GM19468 (cell line): ENCODE measurements at regions not wholly inside any gene's neighbourhood (a gene's known extent, or its start where the extent isn't known, plus 50 kb on each side); places are given as distances from the start of the nearest gene placed in this dataset.

ENCODE experiments used
- ATAC-seq: cut with Tn5 transposase; IDR thresholded peaks from one replicate; pipeline ENCODE4 v1.9.1; 2021; ENCODE audit warnings: mild to moderate bottlenecking, moderate library complexity, moderate number of reproducible peaks; ENCODE audit not compliant: unreplicated experiment; ENCODE audit errors: extremely low read depth

DNA sequence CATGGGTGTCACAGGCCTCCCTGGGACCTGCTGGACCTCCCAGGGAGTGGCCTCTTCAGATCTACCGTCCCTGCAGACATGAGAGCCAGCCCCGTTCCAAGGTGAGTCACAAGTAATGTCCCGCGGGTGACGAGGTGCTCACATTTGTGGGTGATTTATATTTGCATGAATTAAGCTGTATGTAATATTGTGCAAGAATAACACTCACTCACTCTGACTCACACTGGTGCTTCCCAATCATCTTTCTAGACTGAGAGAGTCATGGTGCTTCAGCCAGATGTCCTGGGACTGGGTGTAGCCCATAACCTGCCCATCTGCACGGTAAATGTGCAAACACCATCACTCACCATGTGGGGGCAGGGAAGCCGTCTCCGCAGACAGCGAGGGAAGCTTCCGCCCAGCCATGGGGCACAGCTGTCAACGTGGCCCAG is 347.5 kb upstream of the SALL3 start:
- no peak for ATAC-seq

DNA sequence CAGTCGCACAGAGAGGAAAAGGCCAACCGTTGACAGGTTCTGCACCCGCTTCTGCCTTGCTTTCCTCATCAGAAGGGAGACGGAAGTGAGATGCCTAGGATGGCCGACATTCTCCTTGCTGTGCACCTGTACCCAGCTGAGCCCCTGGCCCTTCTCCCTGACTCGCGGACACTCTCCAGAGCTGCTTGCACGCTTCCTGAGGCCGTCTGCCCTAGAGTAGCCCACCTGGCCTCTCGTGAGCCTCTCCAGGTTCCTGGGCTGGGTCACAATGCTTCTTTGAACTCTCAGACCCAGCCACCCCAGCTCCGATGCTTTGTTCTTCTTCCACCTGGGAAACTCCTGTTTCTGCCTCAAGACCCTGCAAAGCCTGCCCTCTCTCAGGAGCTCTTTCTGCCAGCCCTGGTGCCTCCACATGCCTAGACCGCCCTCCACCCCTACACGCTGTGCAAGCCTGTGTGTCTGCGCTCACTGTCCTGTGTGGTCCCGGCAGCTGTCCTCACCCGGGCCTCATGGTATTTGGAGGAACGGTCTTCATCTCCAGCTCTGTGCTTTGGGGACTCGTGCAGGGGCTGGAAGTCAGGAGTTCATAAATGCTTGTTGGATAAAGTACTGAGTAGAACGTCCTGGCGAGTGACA is 345.4 kb upstream of the SALL3 start:
- no peak for ATAC-seq

DNA sequence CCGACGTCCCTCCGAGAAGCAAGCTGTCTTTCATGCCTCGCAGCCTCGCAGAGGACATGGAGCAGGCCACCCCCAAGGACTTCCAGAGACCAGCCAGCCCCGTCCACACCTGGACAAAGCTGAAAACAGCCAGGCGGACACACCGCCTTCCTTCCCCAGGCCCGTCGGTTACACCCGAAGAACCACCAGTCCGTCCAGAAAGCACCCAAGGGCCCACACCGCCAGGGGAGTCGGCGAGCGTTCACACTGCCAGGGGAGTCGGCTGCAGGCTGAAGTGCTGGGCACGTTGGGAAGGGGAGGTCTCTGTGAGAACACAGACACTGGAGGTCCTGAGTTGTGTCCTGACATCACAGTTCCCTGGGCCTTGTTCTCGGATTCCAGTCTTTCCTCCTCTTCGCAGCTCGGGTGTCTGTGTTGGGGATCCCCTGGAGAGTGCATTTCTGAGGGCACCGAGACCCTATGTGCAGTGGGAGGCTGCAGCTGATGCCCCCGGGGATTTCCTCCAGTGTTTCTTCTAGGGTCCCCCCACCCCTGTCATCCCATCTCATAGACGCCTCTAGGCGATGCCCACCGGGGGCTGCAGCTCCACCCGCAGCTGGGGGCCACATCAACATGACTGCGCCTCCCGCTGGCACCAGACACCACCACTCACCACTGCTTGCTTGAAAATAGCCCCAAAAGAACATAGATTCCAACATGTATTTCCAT is 344.4 kb upstream of the SALL3 start:
- ATAC-seq, result no peak

DNA sequence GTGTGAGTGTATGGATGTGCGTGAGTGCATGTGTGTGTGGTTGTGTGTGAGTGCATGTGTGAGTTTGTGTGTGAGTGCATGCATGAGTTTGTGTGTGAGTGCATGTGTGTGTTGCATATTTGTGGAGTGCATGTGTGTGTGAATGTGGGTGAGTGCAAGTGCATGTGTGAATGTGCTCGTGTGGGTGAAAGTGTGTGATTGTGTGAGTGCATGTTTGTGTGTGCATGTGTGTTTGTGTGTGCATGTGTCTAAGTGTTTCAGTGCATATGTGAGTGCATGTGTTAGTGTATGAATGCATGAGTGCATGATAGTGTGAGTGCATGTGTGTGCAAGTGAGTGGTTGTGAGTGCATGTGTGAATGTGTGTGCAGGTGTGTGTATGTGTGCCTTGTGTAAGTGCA is 343.4 kb upstream of the SALL3 start:
- no peak for ATAC-seq

DNA sequence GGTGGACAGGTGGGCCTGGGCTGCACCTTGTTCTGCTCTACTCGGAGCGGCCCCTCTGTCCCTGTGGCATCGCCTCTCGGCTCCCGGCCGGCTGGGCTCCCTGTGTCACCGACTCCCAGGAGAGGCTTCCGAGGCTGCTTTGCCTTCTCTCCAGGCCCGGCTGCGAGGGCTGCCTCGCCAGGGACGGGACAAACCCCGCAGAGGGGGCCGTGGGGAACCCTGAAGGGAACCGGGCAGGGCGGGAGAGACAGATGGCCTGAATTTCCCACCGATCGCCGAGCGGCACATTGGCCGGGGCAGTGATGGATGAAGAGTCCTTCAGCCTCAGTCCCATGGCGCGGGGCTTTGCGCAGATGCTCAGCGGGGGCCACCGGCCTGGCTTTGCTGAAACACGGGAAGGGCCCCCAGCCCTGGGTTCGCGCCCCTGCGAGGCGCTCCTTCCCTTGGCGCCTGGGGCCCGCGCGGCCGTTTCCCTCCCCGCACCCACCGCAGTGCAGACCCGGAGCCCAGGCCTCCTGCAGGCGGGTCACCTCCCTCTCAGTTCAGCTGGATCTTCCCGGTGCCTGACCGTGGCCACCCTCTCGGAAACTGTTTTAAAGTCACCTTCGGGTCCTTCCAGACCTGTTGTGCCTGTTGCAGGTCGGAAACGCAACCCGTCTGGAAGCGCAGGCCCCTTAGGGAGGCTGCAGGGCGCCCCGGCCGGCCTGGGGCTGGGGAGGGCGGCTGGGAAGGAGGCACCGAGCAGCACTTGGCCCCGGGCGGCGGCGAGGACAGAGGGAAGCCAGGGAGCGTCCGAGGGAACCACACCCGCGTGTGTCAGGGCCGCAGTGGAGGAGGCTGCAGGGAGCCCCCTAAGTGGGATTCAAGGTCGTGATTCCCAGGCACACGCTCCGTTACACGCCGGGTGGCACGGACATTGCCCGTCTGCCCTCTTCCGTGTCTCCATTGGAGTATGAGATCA is 341.9 kb upstream of the SALL3 start:
- no peak for ATAC-seq

DNA sequence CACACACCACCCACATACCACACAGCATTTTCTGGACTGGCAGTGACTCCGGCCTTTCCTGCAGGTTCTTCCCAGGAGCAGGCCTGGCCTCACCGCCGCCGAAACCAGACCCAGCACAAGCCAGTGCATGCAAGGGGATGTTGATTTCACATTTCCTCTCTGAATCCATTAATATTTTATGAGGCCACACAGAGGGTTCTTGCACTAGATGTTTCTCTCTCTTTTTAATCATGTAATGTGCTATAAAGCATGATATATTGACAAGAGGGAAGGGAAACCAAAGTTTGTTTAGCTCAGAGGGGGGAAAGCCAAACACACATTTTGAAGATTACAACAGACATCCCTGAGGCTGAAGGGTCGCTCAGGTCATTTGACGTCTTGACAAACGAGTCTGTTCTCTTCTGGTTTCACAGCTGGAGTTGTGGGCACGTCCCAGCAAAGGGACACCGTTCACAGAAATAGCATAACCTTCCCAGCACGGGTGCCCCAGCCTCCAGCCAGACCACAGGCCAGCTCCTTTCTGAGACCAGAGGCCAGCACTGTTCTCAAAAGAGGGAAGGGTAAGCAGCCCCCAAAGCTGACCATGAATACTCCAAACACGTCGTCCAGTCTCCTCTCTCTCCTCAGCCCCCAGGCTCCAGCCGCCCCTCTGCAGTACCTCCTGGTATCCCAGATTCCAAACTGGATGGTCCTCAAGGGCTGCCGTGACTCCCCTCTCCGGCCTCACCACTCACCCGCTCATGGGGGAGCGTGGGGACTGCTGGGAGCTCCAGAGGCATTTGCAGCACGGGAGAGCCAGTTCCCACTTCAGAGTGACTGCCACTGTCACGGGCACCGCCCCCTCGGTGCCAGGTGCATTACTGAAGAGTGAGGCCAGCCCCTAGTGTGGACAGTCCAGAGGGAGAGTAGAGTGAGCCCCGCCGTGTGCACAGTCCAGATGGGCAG is 340.3 kb upstream of the SALL3 start:
- no peak for ATAC-seq

DNA sequence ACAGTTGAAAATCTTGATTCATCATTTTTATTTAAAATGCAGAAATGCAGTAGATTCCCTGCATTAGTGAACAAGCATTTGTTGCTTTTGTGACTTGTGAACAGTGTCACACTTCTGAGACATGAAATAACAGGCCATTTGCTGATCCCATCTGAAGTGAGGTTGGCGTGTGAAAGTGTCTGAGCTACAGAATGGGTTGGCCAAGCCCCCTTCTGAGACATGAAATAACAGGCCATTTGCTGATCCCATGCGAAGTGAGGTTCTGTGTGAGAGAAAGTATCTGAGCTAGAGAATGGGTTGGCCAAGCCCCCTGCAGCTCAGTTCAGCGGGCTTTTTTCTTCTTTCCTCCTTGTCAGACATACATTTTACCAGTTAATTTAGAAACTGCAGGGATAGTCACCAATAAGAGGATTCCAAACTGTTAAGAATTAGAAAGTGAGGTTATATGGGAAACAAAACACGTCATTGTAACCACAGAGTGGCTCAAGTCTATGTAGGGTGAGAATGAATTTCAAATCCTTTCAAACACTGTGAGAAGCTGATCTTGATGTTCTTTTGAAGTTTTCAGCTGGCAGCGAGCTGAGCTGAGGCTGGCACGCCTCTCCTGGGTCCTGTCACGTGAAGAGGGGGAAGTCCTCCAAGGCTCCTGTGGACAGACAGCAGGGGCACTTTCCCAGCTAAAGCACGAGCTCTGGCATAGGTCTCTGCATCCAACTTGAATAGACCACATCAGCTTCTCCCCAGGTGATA is 339.2 kb upstream of the SALL3 start:
- no peak for ATAC-seq

DNA sequence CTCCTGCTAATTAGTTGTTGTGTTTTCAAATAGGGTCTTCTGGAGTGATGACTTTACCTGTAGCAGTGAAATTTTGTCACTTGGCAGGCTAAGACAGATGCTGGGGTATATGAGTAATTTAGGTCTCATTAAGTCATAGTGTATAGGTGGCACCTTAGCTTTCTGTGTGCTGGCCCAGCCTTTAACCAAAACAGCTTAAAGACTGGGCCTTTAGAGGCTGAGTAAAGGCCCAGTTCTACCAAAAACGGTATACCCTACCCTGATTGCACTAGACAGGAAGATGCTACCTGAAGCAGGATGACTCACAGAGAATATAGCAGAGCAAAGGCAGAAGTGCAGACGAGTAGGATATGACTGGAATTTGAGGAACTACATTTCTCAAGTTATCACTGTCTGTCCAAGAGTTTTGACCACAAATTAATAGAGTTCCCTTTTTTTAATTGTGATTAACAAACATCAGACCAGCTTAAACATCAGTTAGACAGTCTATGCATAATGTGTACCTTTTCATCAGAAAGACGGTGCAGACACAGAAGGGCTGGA is 337.9 kb upstream of the SALL3 start:
- no peak for ATAC-seq

DNA sequence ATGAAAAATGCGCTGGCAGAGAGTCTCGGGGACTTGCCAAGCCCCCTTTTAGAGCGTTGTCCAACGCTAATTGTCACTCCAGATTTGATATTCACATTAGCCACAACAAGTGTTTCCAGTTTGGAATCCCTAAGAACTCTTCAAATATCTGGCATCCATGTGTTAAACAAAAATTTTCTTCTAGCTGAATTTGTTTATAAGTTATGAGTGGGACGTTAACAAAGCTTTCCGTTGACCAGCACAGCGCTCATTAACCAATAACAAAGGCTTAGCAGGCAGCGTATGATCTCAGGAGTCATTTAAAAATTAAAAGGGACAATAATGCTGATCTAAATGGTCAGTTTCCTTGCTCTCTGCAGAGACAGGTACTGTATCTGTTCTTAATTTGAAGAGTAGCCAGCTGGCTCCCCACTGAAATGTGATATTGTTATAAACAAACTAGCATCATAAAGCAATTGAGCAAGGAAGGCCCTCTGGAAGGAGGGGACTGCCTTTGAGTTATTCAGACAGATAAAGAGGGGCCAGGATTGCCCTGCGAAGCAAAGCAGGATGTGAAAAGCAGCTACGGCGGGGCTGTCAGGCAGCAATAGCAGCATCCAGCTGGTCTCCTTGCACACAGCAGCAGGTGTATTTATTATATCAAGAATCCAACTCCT is 337.2 kb upstream of the SALL3 start:
- ATAC-seq, result no peak

DNA sequence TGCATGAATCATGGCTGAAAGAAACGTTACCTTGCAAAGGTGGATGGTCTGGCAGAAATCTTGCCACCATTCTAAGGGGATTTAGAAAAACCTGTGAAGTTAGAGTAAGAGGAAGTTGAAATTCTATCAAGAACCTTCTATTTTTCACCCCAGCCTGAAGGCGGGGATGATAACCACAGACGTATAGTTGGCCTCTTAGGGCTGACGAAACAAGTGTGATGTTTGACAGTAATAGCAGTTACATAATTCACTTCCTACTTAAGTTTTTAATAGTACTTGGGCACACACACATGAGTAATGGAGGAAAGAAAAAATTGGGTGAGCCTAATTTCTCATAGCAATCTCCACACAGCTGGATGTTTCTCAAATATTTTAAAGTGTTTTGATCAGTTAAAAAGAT is 336.6 kb upstream of the SALL3 start:
- ATAC-seq, result no peak

DNA sequence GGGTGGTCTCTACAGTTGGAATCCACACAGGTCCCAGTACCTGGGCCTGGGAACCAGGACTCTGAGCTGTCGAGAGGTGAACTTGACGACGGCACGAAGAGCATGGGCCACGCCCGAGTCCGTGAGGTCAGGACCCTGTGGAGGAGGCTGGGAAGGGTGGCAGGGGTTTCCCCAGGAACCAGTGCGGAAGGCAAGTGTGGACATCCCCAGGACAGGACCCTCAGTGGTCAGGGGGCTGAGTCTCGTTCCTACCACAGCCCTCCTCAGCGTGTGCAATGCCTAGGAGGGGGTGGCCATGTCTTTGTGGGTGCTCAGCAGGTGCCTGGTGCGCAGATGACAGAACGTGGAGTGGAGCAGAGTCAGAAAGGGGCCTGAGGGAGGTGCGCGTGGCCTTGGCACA is 335.6 kb upstream of the SALL3 start:
- ATAC-seq, result no peak

DNA sequence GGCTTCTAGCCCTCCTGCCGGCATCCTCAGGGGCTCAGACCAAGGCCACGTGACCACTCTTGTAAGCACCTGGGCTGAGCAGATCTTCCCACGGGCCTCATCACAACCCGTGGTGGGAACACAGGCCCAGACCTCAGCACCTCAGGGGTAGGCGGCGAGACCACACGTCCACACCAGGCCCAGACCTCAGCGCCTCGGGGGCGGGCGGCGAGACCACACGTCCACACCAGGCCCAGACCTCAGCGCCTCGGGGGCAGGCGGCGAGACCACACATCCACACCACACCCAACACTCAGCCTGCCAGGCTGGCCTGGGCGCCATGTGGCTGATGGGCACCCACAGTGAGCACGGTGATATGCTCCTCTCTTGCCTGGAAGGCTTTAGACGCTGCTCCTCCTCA is 334.4 kb upstream of the SALL3 start:
- ATAC-seq, result no peak

DNA sequence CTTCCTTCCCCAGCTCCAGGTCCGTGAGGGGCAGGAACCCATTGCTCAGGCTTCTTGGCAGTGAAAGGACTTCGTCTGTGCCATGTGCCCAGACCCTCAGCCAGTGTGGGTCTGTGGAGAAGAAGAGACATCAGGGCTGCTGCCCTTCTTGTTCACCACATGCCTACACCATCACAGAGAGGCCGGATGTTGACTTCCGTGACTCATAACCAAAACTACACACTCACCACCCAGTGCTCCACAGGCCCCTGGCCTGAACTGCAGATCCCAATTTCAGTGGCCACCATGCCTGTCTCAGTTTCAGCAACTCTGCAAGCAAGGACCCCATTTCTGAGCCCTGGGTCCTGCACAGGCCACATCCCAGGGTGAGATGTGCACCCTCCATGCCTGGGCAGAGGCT is 332.6 kb upstream of the SALL3 start:
- no peak for ATAC-seq

DNA sequence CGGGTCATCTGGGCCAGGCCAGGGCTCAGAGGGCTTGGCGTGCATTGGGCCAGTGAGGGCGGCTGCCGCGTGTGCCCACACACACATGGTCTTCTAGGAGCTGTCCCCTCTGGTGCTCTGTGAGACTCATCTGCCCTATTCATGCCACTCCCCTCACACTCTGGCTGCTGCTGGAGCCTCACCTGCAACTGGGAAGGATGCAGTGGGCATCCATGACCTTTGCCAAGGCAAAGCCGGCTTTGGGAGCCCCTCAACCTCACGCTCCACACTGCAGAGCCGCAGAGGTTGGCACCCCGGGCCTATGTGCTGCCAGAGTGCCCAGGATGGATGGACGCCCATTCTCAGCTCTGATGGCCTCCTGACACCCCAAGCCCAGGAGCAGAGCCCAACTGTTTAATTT is 330.2 kb upstream of the SALL3 start:
- no peak for ATAC-seq

DNA sequence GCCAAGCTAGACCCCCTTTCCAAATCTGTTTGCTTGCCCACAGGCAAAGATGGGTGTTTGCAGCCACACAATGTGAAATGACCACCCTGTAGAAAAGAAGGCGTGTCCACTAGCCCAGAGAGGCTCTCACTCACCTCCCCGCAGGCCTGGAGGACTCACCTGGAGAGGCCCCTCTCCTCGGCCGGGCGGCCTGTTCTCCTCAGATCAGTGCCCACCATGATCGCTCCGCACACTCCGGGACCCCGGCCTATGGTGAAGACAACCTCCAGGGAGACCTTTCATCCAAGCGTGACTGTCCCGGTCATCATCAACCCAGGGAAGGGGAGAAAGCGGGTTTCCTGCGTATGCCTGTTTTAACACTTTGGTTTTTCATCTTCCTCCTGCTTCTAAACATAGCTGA is 328.7 kb upstream of the SALL3 start:
- ATAC-seq, result no peak

DNA sequence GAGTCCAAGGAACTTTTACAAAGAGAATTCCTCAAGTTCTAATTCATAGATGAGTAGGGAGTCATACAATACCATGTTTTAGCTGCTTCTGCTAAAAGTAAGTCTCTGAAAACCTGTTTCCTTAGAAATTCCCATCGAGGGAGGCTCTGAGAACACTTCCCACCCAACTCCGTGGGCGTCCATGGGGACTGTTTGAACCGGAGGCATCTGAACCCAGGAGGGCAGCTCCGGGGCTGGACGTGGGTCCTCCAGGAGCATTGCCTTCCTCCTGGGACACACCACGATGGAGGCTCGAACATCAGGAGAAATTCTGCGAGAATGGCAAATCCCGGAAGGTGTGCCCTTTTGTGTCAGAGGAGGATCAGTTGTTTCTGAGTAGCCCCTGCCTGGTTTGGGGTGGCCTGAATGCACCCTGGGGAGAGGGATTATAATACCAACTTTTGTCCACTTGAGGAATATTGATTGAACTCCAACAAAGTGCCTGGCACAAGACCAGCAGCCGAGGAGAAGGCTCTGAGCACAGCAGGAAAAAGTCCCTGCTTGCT is 327.5 kb upstream of the SALL3 start:
- ATAC-seq, result no peak

DNA sequence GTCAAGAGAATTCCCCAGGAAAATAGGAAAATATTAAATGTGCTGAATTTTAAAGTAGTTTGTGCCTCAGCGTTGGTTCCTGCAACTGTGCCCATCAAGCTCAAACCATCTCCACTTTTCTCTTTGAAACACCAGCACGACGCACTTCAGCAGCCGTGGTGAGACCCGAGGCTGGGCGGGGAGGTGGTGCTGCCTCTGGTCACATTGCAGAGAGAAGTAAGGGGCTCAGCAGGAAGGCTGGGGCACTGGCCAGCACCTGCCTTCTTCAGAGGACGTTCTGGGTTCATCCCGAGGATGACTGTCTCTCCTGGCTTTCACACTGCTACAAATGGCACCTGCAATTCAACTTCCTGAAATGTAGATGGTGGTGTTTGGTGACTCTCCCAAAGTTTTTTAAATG is 323.7 kb upstream of the SALL3 start:
- no peak for ATAC-seq

DNA sequence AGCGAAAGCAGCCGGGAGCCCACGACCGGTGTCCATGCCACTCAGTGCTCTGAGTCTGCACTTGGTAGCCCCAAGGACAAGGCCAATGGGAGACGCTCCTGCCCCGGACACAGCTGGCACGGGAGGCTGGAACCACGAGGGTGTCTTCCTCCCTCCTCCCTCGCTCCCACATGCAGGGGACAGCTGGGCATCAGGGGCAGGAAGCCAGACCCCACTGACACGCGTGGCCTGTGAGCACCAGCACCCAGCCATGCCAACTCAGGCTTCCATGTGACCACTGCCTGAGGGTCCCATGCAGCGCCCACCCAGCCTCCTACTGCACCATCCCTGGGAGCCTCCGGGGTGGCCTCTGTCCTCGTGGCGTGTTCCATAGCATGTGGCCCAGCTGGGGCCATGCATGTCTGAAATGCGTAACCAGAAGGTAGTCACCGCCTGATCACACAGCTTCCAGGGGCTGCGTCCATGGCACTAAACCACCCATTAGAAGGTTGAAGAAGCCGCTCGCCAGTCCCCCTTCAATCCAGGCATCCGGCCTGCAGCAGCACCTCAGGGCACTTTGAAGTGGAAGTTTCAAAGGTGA is 323.2 kb upstream of the SALL3 start:
- ATAC-seq, result no peak
